B cell (primary cell): ENCODE measurements at regions not wholly inside any gene's neighbourhood (a gene's known extent, or its start where the extent isn't known, plus 50 kb on each side); places are given as distances from the start of the nearest gene placed in this dataset.
"Not testable (repeated sequence)": the region's sequence is repeated elsewhere in the genome, so short reads cannot be mapped to it uniquely, and the experiment has no call there.

Experiments used
- ATAC-seq: fragments of 200-7000 bp; cut with Tn5 transposase; one replicate; pipeline ENCODE4 v1.10.0; 2021; ENCODE audit warnings: low read depth, mild to moderate bottlenecking, moderate number of reproducible peaks, moderate library complexity
- CTCF ChIA-PET: fragments of 350-600 bp; sonication (Branson Sonifier 250); formaldehyde crosslinking; loops from one replicate; lab custom pipeline; 2021; ENCODE audit warnings: antibody characterized with exemption, inconsistent platforms; lab: Charles Lee
- POLR2A ChIA-PET: fragments of 350-600 bp; sonication (Branson Sonifier 250); formaldehyde crosslinking; loops from one replicate; lab custom pipeline; 2021; ENCODE audit warnings: antibody characterized with exemption; lab: Charles Lee
- DNase-seq: peaks from one replicate; pipeline ENCODE4 v3.0.0; 2013
- H2AFZ ChIP-seq: 2 replicates; pipeline ENCODE4 v1.6.1; 2012; ENCODE audit warnings: mild to moderate bottlenecking, low read depth, low read length; ENCODE audit not compliant: insufficient read depth, poor library complexity, severe bottlenecking
- H3K27ac ChIP-seq, 2 donors: 1 replicate in 1 of 2; 2 replicates in 1 of 2; pipeline ENCODE4 v1.5.1; 2012 to 2013; ENCODE audit warnings: low read length in 2 of 2, mild to moderate bottlenecking in 2 of 2, moderate library complexity in 1 of 2
- H3K27me3 ChIP-seq, 4 experiments: fragments of 200-600 bp in 1 of 4; sonication (generic) in 1 of 4; replicated peaks in 1 of 4; 1 replicate in 2 of 4; 2 replicates in 2 of 4; pipeline versions ENCODE4 v1.6.1 to v1.7.0; 2013 to 2016; ENCODE audit warnings: low read length in 3 of 4, mild to moderate bottlenecking in 2 of 4, mixed read lengths in 1 of 4, moderate library complexity in 1 of 4; ENCODE audit not compliant: insufficient read depth in 4 of 4, control insufficient read depth in 3 of 4; ENCODE audit errors: control extremely low read depth in 1 of 4
- H3K36me3 ChIP-seq, 2 experiments: replicated peaks in 1 of 2; 1 replicate in 1 of 2; 2 replicates in 1 of 2; pipeline versions ENCODE4 v1.6.1 to v1.7.1; 2013; ENCODE audit warnings: low read length in 1 of 2; ENCODE audit not compliant: insufficient read depth in 2 of 2, control insufficient read depth in 1 of 2; ENCODE audit errors: control extremely low read depth in 1 of 2, extremely low read depth in 1 of 2
- H3K4me1 ChIP-seq, 2 donors: fragments of 200-600 bp in 1 of 2; sonication (generic) in 1 of 2; 1 replicate in 1 of 2; 2 replicates in 1 of 2; pipeline versions ENCODE4 v1.5.1 to v1.6.1; 2013 to 2017; ENCODE audit warnings: low read length in 2 of 2; ENCODE audit not compliant: control insufficient read depth in 2 of 2, insufficient read depth in 2 of 2
- H3K4me2 ChIP-seq: replicated peaks from 2 replicates; pipeline ENCODE3; 2012; ENCODE audit warnings: mild to moderate bottlenecking, low read depth, low read length; ENCODE audit not compliant: poor library complexity, severe bottlenecking
- H3K4me3 ChIP-seq, 5 experiments: fragments of 200-600 bp in 1 of 5; sonication (generic) in 1 of 5; 1 replicate in 3 of 5; 2 replicates in 2 of 5; pipeline versions ENCODE4 v1.5.1 to v1.7.0; 2011 to 2016; ENCODE audit warnings: low read length in 4 of 5, mild to moderate bottlenecking in 4 of 5, low read depth in 2 of 5, control low read depth in 1 of 5, moderate library complexity in 1 of 5; ENCODE audit not compliant: insufficient read depth in 1 of 5; ENCODE audit errors: control extremely low read depth in 1 of 5, extremely low read depth in 1 of 5
- H3K79me2 ChIP-seq: fragments of 200-600 bp; sonication (generic); one replicate; pipeline ENCODE4 v1.6.0; 2016; ENCODE audit warnings: low read length; ENCODE audit not compliant: control insufficient read depth, insufficient read depth
- H3K9ac ChIP-seq: fragments of 200-600 bp; sonication (generic); 2 replicates; pipeline ENCODE4 v1.6.1; 2017; ENCODE audit warnings: mild to moderate bottlenecking, low read length, moderate library complexity
- H3K9me3 ChIP-seq, 3 donors: one replicate each; pipeline versions ENCODE4 v1.6.1 to v1.7.1; 2013; ENCODE audit warnings: low read length in 2 of 3; ENCODE audit not compliant: control insufficient read depth in 2 of 3, insufficient read depth in 1 of 3; ENCODE audit errors: control extremely low read depth in 1 of 3
- H4K20me1 ChIP-seq: 2 replicates; pipeline ENCODE4 v1.6.0; 2012; ENCODE audit warnings: mild to moderate bottlenecking, low read length; ENCODE audit not compliant: insufficient read depth, control insufficient read depth, poor library complexity, severe bottlenecking
- H3K27ac Mint-ChIP-seq: one replicate; pipeline ENCODE4 v1.8.0; 2021; ENCODE audit warnings: mixed read lengths
- H3K27me3 Mint-ChIP-seq: one replicate; pipeline ENCODE4 v1.8.0; 2021; ENCODE audit warnings: mixed read lengths
- H3K4me1 Mint-ChIP-seq: one replicate; pipeline ENCODE4 v1.8.0; 2021; ENCODE audit warnings: mixed read lengths
- H3K4me3 Mint-ChIP-seq: one replicate; pipeline ENCODE4 v1.8.0; 2021; ENCODE audit warnings: mixed read lengths
- H3K9me3 Mint-ChIP-seq: one replicate; pipeline ENCODE4 v1.8.0; 2022; ENCODE audit warnings: mixed read lengths; ENCODE audit not compliant: insufficient read depth
- CTCF ChIP-seq: fragments of 200-600 bp; IDR thresholded peaks from one replicate; pipeline ENCODE4 v1.8.0; 2022; ENCODE audit warnings: antibody characterized with exemption, mild to moderate bottlenecking
- EZH2 ChIP-seq: IDR thresholded peaks from 2 replicates; pipeline ENCODE4 v1.6.1; 2012; ENCODE audit warnings: borderline replicate concordance, low read depth, mild to moderate bottlenecking, moderate library complexity, low read length; ENCODE audit not compliant: insufficient read depth, poor library complexity, severe bottlenecking
- WGBS: methylation state at CpG from one replicate; pipeline ENCODE4 v1.1.5; 2013; ENCODE audit warnings: missing lambda C conversion rate; ENCODE audit not compliant: insufficient coverage; 5-methylcytosine and 5-hydroxymethylcytosine counted together
- intact Hi-C: fragments of 100-400 bp; cut with micrococcal nuclease; formaldehyde crosslinking; loops from one replicate; pipeline ENCODE4 v1.10.0; 2022

- H3K79me2 ChIP-seq: no peaks in the 10 kb centered on the region
- no CpG with 5 or more reads among the region's 1 CpG for WGBS
- Mint-ChIP-seq H3K4me1 (no peaks in the 10 kb centered on the region), H3K27ac (no peak overlapping the region), H3K9me3 (no peaks in the 10 kb centered on the region), H3K27me3 (no peaks in the 10 kb centered on the region), H3K4me3 (no peak overlapping the region)
- CTCF ChIA-PET: no interaction called here
- no peak overlapping the region for H3K4me2 ChIP-seq
- H3K9me3 ChIP-seq: no peaks in the 10 kb centered on the region
- no peaks in the 10 kb centered on the region for H4K20me1 ChIP-seq
- no peak overlapping the region for H2AFZ ChIP-seq
- intact Hi-C loops: no loop called here
- H3K4me1 ChIP-seq: no peaks in the 10 kb centered on the region
- DNase-seq: no peak
- no peak for TF ChIP-seq CTCF
- no peak for TF ChIP-seq EZH2
- no peak overlapping the region for H3K4me3 ChIP-seq
- ATAC-seq: no peak
- no peak overlapping the region for H3K9ac ChIP-seq
- H3K27ac ChIP-seq: no peak overlapping the region
- POLR2A ChIA-PET: no interaction called here
- H3K36me3 ChIP-seq: no peaks in the 10 kb centered on the region
- H3K27me3 ChIP-seq: no peaks in the 10 kb centered on the region
Observed at GRCh38 chr4:124932447-124932846, 219.9 kb upstream of the ANKRD50 start.

- H3K27me3 ChIP-seq: no peaks in the 10 kb centered on the region
- H3K9ac ChIP-seq: no peak overlapping the region
- Mint-ChIP-seq H3K4me3 (no peak overlapping the region), H3K27me3 (no peaks in the 10 kb centered on the region), H3K4me1 (no peaks in the 10 kb centered on the region), H3K27ac (no peak overlapping the region), H3K9me3 (no peaks in the 10 kb centered on the region)
- H3K4me2 ChIP-seq: no peak overlapping the region
- no peak overlapping the region for H2AFZ ChIP-seq
- H3K27ac ChIP-seq: no peak overlapping the region
- CTCF ChIA-PET: no interaction called here
- no peak for ATAC-seq
- no peak for TF ChIP-seq EZH2
- no peak for TF ChIP-seq CTCF
- POLR2A ChIA-PET: no interaction called here
- H3K36me3 ChIP-seq: no peaks in the 10 kb centered on the region
- H3K79me2 ChIP-seq: no peaks in the 10 kb centered on the region
- intact Hi-C loops: no loop called here
- no peak overlapping the region for H3K4me3 ChIP-seq
- no peaks in the 10 kb centered on the region for H3K4me1 ChIP-seq
- DNase-seq: no peak
- peaks cover 0 to 7% (median 0%) of the 10 kb centered on the region in 3 donors for H3K9me3 ChIP-seq
- H4K20me1 ChIP-seq: no peaks in the 10 kb centered on the region
- WGBS: no CpG with 5 or more reads among the region's 1 CpG
Observed at GRCh38 chr4:124931050-124931449, 218.5 kb upstream of the ANKRD50 start.

GRCh38 chr4:124922748-124923147, 210.2 kb upstream of the ANKRD50 start:
- CTCF ChIA-PET, POLR2A ChIA-PET, intact Hi-C loops: not testable (repeated sequence)

More at GRCh38 chr4:124922748-124923147, 210.2 kb upstream of the ANKRD50 start:
- not testable (repeated sequence) for H3K4me3 Mint-ChIP-seq, H3K4me3 ChIP-seq, H3K9me3 Mint-ChIP-seq, H4K20me1 ChIP-seq, H3K79me2 ChIP-seq, H3K4me1 Mint-ChIP-seq, H3K27ac ChIP-seq, H3K9ac ChIP-seq, H3K9me3 ChIP-seq, DNase-seq, ATAC-seq, H3K36me3 ChIP-seq, H3K4me1 ChIP-seq, H3K27ac Mint-ChIP-seq, H2AFZ ChIP-seq, H3K27me3 ChIP-seq, H3K27me3 Mint-ChIP-seq, H3K4me2 ChIP-seq
- 98% methylated on average over 11 of the region's 12 CpGs for WGBS
